ENCODE measurements at regions not wholly inside any gene's neighbourhood (a gene's known extent, or its start where the extent isn't known, plus 50 kb on each side); places are given as distances from the start of the nearest gene placed in this dataset.

GRCh38 chr6:108736832-108737231, 111.4 kb upstream of the ARMC2 start:
- TF ChIP-seq CTCF (IDR thresholded peaks at IDR 0.05 in 4 of 5, conservative IDR thresholded peaks at IDR 0.05 in 1 of 5) (no peak), POLR2A (IDR thresholded peaks at IDR 0.05) (no peak)
